ENCODE measurements at regions not wholly inside any gene's neighbourhood (a gene's known extent, or its start where the extent isn't known, plus 50 kb on each side); places are given as distances from the start of the nearest gene placed in this dataset.

DNA sequence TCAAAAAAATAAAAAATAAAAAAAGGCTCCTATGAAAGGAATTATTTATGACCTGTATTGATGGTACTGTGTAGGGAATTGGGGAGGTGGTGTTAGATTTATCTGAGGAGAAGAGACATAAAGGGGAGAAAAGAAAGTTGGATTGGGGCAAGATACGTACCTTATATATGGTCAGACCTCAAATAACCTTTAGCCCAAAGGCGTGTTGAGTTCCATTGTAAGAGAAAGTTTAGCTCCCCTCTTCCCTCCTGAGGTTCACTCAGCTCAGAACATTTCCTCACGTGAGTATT, 296.9 kb downstream of the ADGB start:
- TF ChIP-seq, protein P1, sequence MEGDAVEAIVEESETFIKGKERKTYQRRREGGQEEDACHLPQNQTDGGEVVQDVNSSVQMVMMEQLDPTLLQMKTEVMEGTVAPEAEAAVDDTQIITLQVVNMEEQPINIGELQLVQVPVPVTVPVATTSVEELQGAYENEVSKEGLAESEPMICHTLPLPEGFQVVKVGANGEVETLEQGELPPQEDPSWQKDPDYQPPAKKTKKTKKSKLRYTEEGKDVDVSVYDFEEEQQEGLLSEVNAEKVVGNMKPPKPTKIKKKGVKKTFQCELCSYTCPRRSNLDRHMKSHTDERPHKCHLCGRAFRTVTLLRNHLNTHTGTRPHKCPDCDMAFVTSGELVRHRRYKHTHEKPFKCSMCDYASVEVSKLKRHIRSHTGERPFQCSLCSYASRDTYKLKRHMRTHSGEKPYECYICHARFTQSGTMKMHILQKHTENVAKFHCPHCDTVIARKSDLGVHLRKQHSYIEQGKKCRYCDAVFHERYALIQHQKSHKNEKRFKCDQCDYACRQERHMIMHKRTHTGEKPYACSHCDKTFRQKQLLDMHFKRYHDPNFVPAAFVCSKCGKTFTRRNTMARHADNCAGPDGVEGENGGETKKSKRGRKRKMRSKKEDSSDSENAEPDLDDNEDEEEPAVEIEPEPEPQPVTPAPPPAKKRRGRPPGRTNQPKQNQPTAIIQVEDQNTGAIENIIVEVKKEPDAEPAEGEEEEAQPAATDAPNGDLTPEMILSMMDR (conservative IDR thresholded peaks at IDR 0.05): no peak
- Histone ChIP-seq H3K27me3 (ENCODE audit: insufficient read depth, low read depth) (no peaks in the 10 kb centered on the region), H3K9me3 (ENCODE audit: insufficient read depth, low read depth) (no peaks in the 10 kb centered on the region), H3K36me3 (ENCODE audit: low read depth) (no peaks in the 10 kb centered on the region), H4K20me1 (ENCODE audit: insufficient read depth) (no peaks in the 10 kb centered on the region), H3K4me1 (replicated peaks; ENCODE audit: insufficient read depth) (peaks cover 8% of the 10 kb centered on the region; the same call in 1 of the 2 replicates), H3F3A (ENCODE audit: insufficient read depth, low read depth) (no peaks in the 10 kb centered on the region), H3K79me2 (ENCODE audit: low read depth) (no peaks in the 10 kb centered on the region), H2AFZ (no peak overlapping the region), H3K27ac (no peak overlapping the region), H3K4me3 (no peak overlapping the region), H3K4me2 (no peak overlapping the region), H3K9me2 (ENCODE audit: insufficient read depth) (no peaks in the 10 kb centered on the region)
- POLR2A ChIA-PET (ENCODE audit: unreplicated experiment): no interaction called here
- CTCF ChIA-PET: no interaction called here
- no peak for DNase-seq
- BruUV-seq (replicated peaks): no TSS peak
- intact Hi-C loops (cut with micrococcal nuclease; ENCODE audit: unreplicated experiment): no loop called here

DNA sequence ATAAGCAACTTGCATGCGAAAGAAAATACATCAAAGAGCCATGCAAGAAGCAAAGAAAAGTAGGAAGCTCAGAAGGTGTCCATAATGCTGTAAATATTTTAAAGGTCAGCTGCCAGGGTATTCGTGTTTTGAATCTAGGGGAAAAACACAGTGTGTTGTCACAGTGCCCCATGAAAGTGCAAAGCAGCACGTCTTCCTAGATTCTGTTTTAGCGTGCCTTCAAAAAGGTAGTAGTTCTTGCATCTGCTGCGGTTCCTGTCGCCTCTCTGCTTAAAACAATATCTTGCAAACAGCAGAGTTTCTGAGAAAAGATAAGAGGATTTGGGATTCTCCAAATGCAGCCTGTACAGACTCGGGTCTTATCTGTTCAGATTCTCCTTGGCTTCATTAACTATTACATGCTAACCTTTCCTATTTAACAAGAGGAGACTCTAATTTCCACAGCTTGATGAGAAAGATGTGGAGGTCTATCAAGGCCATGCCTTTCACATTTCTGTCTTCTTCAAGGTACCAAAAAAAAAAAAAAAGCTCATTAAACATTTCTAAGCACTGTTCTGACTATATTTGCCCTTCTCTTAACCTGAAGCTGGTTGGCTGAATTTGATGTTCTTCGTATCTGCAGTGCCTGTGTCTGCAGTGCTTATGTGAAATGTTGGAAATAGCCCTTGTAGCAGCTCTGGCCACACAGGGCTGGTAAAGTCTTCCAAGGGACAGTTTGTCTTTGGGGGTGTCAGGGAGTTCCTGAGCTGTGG, 297.5 kb downstream of the ADGB start:
- intact Hi-C loops (cut with micrococcal nuclease; ENCODE audit: unreplicated experiment): no loop called here
- Histone ChIP-seq H3K27me3 (ENCODE audit: insufficient read depth, low read depth) (no peaks in the 10 kb centered on the region), H2AFZ (no peak overlapping the region), H4K20me1 (ENCODE audit: insufficient read depth) (no peaks in the 10 kb centered on the region), H3K27ac (no peak overlapping the region), H3K4me3 (no peak overlapping the region), H3K4me2 (no peak overlapping the region), H3K9me3 (ENCODE audit: insufficient read depth, low read depth) (no peaks in the 10 kb centered on the region), H3K4me1 (replicated peaks; ENCODE audit: insufficient read depth) (peaks cover 8% of the 10 kb centered on the region; the same call in 1 of the 2 replicates), H3F3A (ENCODE audit: insufficient read depth, low read depth) (no peaks in the 10 kb centered on the region), H3K79me2 (ENCODE audit: low read depth) (no peaks in the 10 kb centered on the region), H3K9me2 (ENCODE audit: insufficient read depth) (no peaks in the 10 kb centered on the region), H3K36me3 (ENCODE audit: low read depth) (no peaks in the 10 kb centered on the region)
- DNase-seq: no peak
- CTCF ChIA-PET: no interaction called here
- no TSS peak for BruUV-seq (replicated peaks)
- TF ChIP-seq, protein P1 (conservative IDR thresholded peaks at IDR 0.05): no peak
- POLR2A ChIA-PET (ENCODE audit: unreplicated experiment): no interaction called here

DNA sequence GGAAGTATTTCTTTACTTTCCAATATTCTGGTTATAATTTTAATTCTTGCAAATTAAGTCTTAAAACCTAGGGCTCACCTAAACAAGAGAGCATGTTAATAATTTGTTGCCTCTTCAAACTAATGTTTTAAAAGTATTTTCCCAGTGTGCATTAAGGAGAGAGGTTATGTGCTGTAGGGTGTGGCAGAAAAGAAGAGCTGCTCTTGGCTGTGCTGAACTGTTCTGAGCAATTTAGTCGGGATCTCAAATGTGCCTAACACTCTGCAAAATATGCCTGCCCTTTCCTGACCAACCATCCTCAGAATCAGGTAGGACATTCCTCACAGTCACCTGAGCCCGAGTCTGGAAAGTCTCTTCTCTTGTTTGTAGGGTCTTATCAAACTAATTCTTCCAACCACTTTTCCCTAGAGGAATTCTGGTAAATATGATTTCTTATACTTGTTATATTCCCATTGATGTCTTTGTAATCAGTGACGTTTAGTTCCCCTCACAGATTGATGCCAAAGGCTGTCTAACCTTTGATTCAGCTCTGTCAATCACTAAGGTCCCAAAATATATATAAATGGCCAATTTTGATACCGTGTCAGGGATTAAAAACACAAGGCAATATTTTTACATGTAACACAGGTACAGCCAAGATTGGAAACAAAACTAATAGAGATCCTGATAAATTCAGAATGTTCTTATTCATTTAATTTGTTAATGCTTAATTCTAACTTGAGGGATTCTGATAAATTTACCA, 298.4 kb downstream of the ADGB start:
- H3K4me2 ChIP-seq: no peak overlapping the region
- no peaks in the 10 kb centered on the region for H3K27me3 ChIP-seq (ENCODE audit: insufficient read depth, low read depth)
- no peak for DNase-seq
- no peak overlapping the region for H3K27ac ChIP-seq
- peaks cover 8% of the 10 kb centered on the region; the same call in 1 of the 2 replicates for H3K4me1 ChIP-seq (replicated peaks; ENCODE audit: insufficient read depth)
- no peaks in the 10 kb centered on the region for H3K9me2 ChIP-seq (ENCODE audit: insufficient read depth)
- no peaks in the 10 kb centered on the region for H3K36me3 ChIP-seq (ENCODE audit: low read depth)
- TF ChIP-seq, protein P1 (conservative IDR thresholded peaks at IDR 0.05): no peak
- TF ChIP-seq EZH2 (IDR thresholded peaks at IDR 0.05; ENCODE audit: low read depth): no peak
- BruUV-seq (replicated peaks): no TSS peak
- intact Hi-C loops (cut with micrococcal nuclease; ENCODE audit: unreplicated experiment): no loop called here
- H2AFZ ChIP-seq: no peak overlapping the region
- ChIA-PET POLR2A (ENCODE audit: unreplicated experiment) (no interaction called here), CTCF (no interaction called here)
- no peaks in the 10 kb centered on the region for H3K79me2 ChIP-seq (ENCODE audit: low read depth)
- no peaks in the 10 kb centered on the region for H3F3A ChIP-seq (ENCODE audit: insufficient read depth, low read depth)
- H3K4me3 ChIP-seq: no peak overlapping the region
- H3K9me3 ChIP-seq (ENCODE audit: insufficient read depth, low read depth): no peaks in the 10 kb centered on the region
- H4K20me1 ChIP-seq (ENCODE audit: insufficient read depth): no peaks in the 10 kb centered on the region
